ENCODE measurements at regions not wholly inside any gene's neighbourhood (a gene's known extent, or its start where the extent isn't known, plus 50 kb on each side); places are given as distances from the start of the nearest gene placed in this dataset.

GRCh38 chr3:126279853-126280252 lies 77.4 kb downstream of the KLF15 start:
- DNase-seq: no peak
- Histone ChIP-seq H3K27me3 (ENCODE audit: low read depth) (no peaks in the 10 kb centered on the region), H3K4me1 (peaks cover 8% of the 10 kb centered on the region), H3K4me3 (no peak overlapping the region), H3K9me3 (replicated peaks) (no peaks in the 10 kb centered on the region), H3K36me3 (no peaks in the 10 kb centered on the region), H3K27ac (replicated peaks) (no peak overlapping the region)
- intact Hi-C loops (cut with micrococcal nuclease): no loop called here
- TF ChIP-seq CTCF (IDR thresholded peaks at IDR 0.05; ENCODE audit: borderline replicate concordance): no peak

DNA sequence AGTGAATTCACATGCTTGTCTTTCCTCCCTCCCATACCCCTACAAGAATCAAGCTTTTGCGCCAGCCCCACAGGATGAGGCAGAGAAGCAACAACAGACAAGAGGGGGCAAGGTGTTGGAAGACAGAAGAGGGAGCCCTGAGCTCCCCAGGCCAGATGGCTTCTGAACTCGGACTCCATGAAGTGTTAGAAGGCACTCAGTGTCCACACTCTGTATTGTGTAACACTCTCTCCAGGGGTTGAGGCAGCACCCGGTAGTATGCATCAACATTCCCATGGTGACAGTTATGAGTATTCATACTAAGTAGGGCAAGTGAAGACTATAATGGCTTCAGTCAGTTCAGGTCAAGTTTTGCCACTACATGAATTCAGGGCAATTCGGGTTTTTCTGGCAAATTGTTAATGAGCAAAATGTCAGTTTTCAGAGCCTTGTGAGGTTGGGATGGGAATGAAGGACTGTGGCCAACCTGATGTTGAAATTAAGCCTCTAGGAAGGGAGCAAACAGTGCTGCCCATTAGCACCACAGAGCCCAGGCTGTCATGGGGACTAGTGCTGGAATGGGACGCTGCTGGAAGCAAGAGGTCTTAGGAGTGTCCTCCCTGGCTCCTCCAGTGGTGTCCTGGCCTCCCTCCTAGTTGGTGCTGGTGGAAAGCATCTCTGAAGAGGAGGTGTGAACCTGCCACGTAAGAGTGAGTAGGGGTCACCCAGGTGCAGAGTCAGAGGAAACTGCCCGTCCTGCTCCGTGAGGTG lies 79.4 kb downstream of the KLF15 start:
- DNase-seq: no peak
- TF ChIP-seq CTCF (IDR thresholded peaks at IDR 0.05; ENCODE audit: borderline replicate concordance): no peak
- intact Hi-C loops (cut with micrococcal nuclease): no loop called here
- H3K27ac ChIP-seq (replicated peaks): no peak overlapping the region
- peaks cover 13% of the 10 kb centered on the region for H3K4me1 ChIP-seq
- no peaks in the 10 kb centered on the region for H3K9me3 ChIP-seq (replicated peaks)
- H3K36me3 ChIP-seq: no peaks in the 10 kb centered on the region
- no peaks in the 10 kb centered on the region for H3K27me3 ChIP-seq (ENCODE audit: low read depth)
- no peak overlapping the region for H3K4me3 ChIP-seq

GRCh38 chr3:126275620-126275904 lies 81.6 kb downstream of the KLF15 start:
- no peak for DNase-seq
- no peaks in the 10 kb centered on the region for H3K36me3 ChIP-seq
- H3K9me3 ChIP-seq (replicated peaks): no peaks in the 10 kb centered on the region
- intact Hi-C loops (cut with micrococcal nuclease): no loop called here
- H3K27ac ChIP-seq (replicated peaks): no peak overlapping the region
- TF ChIP-seq CTCF (IDR thresholded peaks at IDR 0.05; ENCODE audit: borderline replicate concordance): no peak
- H3K4me1 ChIP-seq: peaks cover 21% of the 10 kb centered on the region
- H3K4me3 ChIP-seq: no peak overlapping the region
- no peaks in the 10 kb centered on the region for H3K27me3 ChIP-seq (ENCODE audit: low read depth)

GRCh38 chr3:126274735-126275619 lies 82.2 kb downstream of the KLF15 start:
- Histone ChIP-seq H3K27ac (replicated peaks) (no peak overlapping the region), H3K9me3 (replicated peaks) (no peaks in the 10 kb centered on the region), H3K36me3 (no peaks in the 10 kb centered on the region), H3K4me1 (peaks cover 27% of the 10 kb centered on the region), H3K27me3 (ENCODE audit: low read depth) (no peaks in the 10 kb centered on the region), H3K4me3 (no peak overlapping the region)
- intact Hi-C loops (cut with micrococcal nuclease): no loop called here
- no peak for DNase-seq
- no peak for TF ChIP-seq CTCF (IDR thresholded peaks at IDR 0.05; ENCODE audit: borderline replicate concordance)

- DNase-seq: peak; percentile 82
- no peak for TF ChIP-seq CTCF (IDR thresholded peaks at IDR 0.05; ENCODE audit: borderline replicate concordance)
- Histone ChIP-seq H3K27ac (replicated peaks) (peak overlapping the region; percentile 94), H3K4me1 (peaks cover 64% of the 10 kb centered on the region), H3K27me3 (ENCODE audit: low read depth) (peaks cover 17% of the 10 kb centered on the region), H3K4me3 (no peak overlapping the region), H3K36me3 (no peaks in the 10 kb centered on the region), H3K9me3 (replicated peaks) (no peaks in the 10 kb centered on the region)
- intact Hi-C loops (cut with micrococcal nuclease): no loop called here
Observed at GRCh38 chr3:126270145-126270811, 86.9 kb downstream of the KLF15 start.
